GM21529 (cell line): ENCODE measurements at regions not wholly inside any gene's neighbourhood (a gene's known extent, or its start where the extent isn't known, plus 50 kb on each side); places are given as distances from the start of the nearest gene placed in this dataset.
"Not testable (repeated sequence)": the region's sequence is repeated elsewhere in the genome, so short reads cannot be mapped to it uniquely, and the experiment has no call there.

ENCODE experiments used
- ATAC-seq: cut with Tn5 transposase; IDR thresholded peaks from one replicate; pipeline ENCODE4 v1.9.1; 2021; ENCODE audit not compliant: unreplicated experiment

DNA sequence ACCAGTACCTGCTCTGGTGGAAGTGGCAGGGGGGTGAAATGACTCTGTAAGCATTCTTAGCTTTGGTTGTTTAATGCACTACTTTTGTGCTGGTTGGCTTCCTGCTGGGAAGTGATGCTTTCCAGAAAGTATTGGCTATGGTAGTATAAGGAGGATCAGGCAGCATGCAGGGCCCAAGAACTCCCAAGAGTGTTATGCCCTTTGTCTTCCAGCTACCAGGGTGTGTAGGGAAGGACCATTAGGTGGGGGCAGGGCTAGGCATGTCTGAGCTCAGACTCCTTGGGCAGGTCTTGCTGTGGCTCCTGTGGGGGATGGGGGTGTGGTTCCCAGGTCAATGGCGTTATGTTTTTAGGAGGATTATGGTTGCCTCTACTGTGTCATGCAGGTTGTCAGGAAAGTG is 135.8 kb upstream of the TRPC7 start:
- ATAC-seq: no peak

- no peak for ATAC-seq
These were observed 127.2 kb upstream of the TRPC7 start for GRCh38 chr5:136492587-136492986.

DNA sequence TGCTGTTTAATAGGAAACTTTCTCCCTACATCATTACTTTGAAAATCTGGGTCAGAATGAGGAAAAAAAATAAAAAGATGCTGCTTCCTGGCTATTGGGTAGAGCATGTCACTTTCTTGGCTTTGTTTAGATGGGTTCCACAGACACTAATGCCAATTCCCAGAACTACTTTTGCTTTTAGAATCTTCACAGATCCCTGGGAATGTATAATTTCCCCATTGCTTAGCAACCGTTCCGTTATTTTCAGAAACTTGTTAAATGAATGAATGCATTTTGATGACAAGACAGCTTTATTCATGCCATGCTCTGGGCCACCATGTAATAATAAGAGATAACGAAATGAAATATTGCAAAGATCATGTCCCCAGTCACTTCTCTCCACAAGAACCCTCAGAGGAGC is 126.5 kb upstream of the TRPC7 start:
- no peak for ATAC-seq

GRCh38 chr5:136484808-136485325 is 119.5 kb upstream of the TRPC7 start:
- ATAC-seq: no peak

- ATAC-seq: no peak
These were observed 116.9 kb upstream of the TRPC7 start for GRCh38 chr5:136482206-136482605.

DNA sequence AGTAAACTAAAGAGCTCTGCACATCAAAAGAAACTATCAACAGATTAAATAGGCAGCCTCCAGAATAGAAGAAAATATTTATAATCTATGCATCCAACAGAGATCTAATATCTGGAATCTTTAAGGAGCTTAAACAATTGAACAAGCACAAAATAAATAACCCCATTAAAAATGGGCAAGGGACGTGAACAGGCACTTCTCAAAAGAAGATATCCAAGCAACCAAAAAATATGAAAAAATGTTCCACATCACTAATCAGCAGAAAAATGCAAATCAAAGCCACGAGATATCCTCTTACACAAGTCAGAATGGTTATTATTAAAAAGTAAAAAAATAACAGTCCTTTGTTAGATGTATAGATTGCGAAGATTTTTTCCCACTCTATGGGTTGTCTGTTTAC is 109.1 kb upstream of the TRPC7 start:
- no peak for ATAC-seq

DNA sequence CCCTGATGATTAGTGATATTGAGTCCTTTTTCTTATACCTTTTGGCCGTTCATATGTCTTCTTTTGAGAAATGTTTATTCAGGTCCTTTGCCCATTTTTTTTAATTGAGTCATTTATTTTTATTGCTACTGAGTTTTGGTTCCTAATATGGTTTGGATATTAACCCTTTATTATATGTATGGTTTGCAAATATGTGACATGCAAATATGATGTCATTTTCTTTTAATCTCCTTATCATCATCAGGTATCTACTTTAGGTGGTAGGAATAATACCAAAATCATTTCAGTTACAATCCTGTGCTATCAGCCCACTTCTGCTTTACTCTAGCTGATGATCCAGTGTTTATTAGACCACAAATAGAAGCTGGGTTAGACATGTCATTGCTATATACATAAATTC is 102.3 kb upstream of the TRPC7 start:
- no peak for ATAC-seq

DNA sequence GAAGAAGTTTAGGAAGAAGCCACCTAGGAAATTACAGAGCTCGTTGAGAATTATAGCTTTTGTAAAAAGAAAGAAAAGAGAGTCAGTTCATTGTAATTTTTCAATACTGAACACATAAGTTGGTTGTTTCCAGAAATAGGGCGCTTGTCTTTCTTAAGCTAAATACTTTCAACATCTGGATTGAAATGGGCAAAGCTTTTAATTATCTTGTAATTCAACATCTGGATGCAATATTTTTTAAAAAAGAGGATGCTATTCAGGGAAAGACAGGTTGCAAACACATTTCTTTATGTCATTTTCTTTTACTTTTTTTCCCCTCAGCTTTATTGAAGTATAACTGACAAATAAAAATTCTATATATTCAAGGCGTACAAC is 100.7 kb upstream of the TRPC7 start:
- no peak for ATAC-seq

DNA sequence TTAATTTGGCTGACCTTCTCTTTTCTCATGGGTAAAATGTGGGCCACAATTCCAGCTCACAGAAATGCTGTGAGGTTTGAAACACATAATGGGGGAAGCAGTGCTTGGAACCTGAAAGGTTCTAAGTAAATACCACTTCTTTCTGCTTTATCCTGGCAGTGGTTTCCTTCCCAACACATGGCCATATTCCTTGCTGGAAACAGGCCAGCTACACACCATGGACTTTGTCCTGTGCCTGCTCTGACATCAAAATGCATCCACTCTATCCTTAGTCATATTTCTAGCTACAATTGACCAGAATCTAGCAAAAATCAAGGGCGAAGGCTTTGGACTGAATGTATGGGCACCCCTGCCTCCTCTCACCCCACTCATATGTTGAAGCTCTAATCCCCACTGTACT is 93.1 kb upstream of the TRPC7 start:
- ATAC-seq: no peak

DNA sequence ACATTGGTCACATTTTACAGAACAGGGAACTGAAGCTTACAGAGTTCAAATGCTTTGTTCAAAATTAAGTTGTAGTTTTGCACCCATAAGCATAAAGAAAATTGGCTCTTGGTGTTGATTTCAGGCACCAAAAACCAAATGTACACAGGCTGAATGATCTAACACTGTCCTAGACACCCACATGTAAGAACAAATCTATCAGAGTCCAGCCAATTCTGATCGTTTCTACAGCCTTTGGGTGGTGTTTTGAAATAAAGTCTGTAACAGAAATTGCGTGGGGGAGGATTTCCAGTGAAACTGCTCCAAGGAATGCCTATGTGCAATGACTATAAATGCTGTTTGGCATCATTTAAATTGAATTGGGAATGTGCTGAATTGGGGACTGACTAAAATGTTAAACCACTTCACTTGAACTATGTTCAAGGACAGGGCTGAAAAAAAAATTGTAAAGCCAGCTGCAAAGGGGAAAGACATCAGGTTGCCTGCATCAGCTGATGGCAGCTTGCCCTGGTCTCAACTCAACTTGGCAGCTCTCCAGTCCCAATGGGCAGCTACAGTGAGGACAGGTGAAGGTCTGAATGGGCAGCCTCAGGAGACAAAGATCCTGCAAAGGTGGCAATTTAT is 92.2 kb upstream of the TRPC7 start:
- ATAC-seq: no peak

GRCh38 chr5:136455409-136455808 is 90.1 kb upstream of the TRPC7 start:
- no peak for ATAC-seq

GRCh38 chr5:136453986-136454758 is 88.8 kb upstream of the TRPC7 start:
- no peak for ATAC-seq

- ATAC-seq: no peak
These were observed 87.9 kb upstream of the TRPC7 start for GRCh38 chr5:136453199-136453598.

- ATAC-seq: not testable (repeated sequence)
These were observed 82.2 kb upstream of the TRPC7 start for GRCh38 chr5:136447576-136447975.

GRCh38 chr5:136446565-136446964 is 81.2 kb upstream of the TRPC7 start:
- no peak for ATAC-seq

DNA sequence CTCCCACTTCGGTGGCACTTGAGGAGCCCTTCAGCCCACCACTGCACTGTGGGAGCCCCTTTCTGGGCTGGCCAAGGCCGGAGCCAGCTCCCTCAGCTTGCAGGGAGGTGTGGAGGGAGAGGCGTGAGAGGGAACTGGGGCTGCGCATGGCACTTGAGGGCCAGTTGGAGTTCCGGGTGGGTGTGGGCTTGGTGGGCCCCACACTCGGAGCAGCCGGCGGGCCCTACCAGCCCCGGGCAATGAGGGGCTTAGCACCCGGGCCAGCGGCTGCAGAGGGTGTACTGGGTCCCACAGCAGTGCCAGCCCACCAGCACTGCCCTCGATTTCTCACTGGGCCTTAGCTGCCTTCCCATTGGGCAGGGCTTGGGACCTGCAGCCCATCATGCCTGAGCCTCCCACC is 78.8 kb upstream of the TRPC7 start:
- ATAC-seq: not testable (repeated sequence)

DNA sequence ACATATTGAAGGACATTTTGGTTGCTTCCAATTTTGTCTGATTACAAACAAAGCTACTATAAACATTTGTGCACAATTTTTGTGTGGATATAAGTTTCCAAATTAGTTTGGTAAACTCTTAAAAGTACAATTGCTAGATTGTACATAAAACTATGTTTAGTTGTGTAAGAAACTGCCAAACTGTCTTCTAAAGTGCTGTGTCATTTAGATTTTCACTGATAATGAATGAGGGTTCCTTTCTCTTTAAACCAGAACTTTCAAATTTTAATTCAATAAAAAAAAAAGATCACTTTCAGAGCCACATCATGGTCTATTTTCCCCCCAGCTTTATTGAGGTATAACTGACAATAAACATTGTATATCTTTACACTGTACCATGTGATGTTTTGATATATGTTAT is 74.0 kb upstream of the TRPC7 start:
- ATAC-seq: no peak

- no peak for ATAC-seq
These were observed 70.7 kb upstream of the TRPC7 start for GRCh38 chr5:136435946-136436543.

GRCh38 chr5:136434795-136435194 is 69.5 kb upstream of the TRPC7 start:
- no peak for ATAC-seq

- no peak for ATAC-seq
These were observed 67.4 kb upstream of the TRPC7 start for GRCh38 chr5:136432705-136433104.

GRCh38 chr5:136430081-136430480 is 64.7 kb upstream of the TRPC7 start:
- ATAC-seq: no peak

DNA sequence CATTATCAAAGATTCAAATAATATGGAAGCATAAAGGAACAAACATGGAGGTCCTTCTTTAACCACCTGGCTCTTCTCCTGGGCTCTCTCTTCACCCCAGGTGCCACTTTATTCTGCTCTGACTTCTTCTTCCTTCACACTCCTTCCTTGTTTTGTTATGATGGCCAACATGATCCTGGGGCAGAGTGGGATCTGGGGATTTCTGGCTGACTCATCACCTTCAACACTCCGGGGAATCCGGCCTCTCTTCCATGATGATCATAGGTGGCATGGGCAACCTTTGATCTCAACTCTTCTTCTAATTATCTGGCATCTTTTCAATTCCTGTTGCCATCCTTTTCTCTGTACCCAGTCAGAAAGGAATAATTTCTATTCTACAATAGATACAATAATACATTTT is 62.1 kb upstream of the TRPC7 start:
- no peak for ATAC-seq
